GM18508 (cell line): ENCODE measurements at regions not wholly inside any gene's neighbourhood (a gene's known extent, or its start where the extent isn't known, plus 50 kb on each side); places are given as distances from the start of the nearest gene placed in this dataset.
"Not testable (repeated sequence)": the region's sequence is repeated elsewhere in the genome, so short reads cannot be mapped to it uniquely, and the experiment has no call there.

Source experiments
- ATAC-seq: cut with Tn5 transposase; IDR thresholded peaks from one replicate; pipeline ENCODE4 v1.9.1; 2021; ENCODE audit warnings: moderate number of reproducible peaks; ENCODE audit not compliant: insufficient read depth, unreplicated experiment

DNA sequence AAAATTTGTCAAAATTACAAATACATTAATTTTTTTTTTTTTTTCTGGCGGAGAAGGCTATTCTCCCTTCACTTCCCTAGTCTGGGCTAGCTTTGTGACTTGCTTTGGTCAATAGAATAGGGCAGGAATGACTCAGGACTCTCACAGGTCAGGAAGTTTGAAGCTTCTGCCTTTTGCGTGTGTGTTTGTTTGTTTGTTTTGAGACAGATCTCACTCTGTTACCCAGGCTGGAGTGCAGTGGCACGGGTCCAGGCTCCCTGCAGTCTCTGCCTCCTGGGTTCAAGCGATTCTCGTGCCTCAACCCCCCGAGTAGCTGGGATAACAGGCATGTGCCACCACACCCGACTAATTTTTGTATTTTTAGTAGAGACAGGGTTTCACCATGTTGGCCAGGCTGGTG lies 55.9 kb upstream of the USP9X start:
- ATAC-seq = no peak

- no peak for ATAC-seq
Measured at GRCh38 chrX:41031256-41031967, 53.8 kb upstream of the USP9X start.

DNA sequence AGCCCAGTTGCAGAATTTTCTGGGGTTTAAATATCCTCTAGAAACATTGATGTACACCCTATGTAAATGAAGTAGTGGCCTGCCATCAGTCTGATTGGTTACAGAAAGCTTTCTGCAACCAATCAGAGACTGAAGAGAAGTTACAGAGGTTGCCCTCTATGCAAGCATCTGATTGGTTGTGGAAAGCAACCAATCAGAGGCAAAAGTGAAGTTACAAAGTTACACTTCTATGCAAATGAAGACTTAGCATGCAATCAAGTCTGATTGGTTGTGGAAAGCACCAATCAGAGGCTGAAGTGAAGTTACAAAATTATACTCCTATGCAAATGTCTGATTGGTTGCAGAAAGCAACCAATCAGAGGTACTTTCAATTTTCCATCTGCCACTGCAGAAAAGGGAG lies 51.9 kb upstream of the USP9X start:
- ATAC-seq = no peak

DNA sequence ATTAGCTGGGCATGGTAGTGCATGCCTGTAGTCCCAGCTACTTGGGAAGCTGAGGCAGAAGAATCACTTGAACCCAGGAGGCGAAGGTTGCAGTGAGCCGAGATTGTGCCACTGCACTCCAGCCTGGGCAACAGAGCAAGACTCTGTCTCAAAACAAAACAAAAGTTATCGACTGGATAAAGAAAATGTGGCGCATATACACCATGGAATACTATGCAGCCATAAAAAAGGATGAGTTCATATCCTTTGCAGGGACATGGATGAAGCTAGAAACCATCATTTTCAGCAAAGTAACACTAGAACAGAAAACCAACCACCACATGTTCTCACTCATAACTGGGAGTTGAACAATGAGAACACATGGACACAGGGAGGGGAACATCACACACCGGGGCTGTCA lies 50.3 kb upstream of the USP9X start:
- not testable (repeated sequence) for ATAC-seq
